ENCODE measurements at regions not wholly inside any gene's neighbourhood (a gene's known extent, or its start where the extent isn't known, plus 50 kb on each side); places are given as distances from the start of the nearest gene placed in this dataset.

DNA sequence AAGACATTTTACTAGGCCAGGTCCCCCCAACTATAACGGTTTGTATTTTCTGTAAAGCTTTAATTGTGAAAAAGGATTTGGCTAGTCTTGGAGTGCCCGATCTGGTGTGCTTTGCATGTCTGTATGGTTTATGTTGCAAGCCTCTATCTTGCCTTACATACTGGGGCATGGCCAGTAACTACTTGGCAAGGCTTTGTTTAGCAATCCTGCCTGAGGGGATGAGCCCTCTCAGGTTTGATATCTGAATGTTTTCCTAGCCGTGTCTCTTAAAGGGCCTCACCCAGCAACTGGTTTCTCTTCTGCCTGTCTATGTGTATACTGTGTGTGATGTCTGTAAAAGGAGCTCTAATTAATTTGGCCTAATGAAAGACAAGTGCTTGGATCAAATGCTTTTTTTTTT lies 61.3 kb upstream of the SPINK5 start:
- TF ChIP-seq SP7 (tag by site-specific recombination; IDR thresholded peaks at IDR 0.05) (no peak), ZNF292 (tag by site-specific recombination; IDR thresholded peaks at IDR 0.05; ENCODE audit: borderline replicate concordance, low read depth) (no peak), ZNF354C (tag by site-specific recombination; IDR thresholded peaks at IDR 0.05; ENCODE audit: borderline replicate concordance, low read depth) (no peak), ZNF707 (tag by site-specific recombination; IDR thresholded peaks at IDR 0.05) (no peak), ZNF510 (tag by site-specific recombination; IDR thresholded peaks at IDR 0.05; ENCODE audit: insufficient replicate concordance) (no peak), GLIS1 (tag by site-specific recombination; IDR thresholded peaks at IDR 0.05) (no peak), TRIM28 (IDR thresholded peaks at IDR 0.05; ENCODE audit: borderline replicate concordance, low read length) (no peak), HOXD13 (CRISPR knock-in tag; IDR thresholded peaks at IDR 0.05; ENCODE audit: borderline replicate concordance) (no peak), KLF16 (tag by site-specific recombination; IDR thresholded peaks at IDR 0.05) (no peak), YY1 (tag by site-specific recombination; IDR thresholded peaks at IDR 0.05) (no peak)
- TF ChIP-seq, protein P1, sequence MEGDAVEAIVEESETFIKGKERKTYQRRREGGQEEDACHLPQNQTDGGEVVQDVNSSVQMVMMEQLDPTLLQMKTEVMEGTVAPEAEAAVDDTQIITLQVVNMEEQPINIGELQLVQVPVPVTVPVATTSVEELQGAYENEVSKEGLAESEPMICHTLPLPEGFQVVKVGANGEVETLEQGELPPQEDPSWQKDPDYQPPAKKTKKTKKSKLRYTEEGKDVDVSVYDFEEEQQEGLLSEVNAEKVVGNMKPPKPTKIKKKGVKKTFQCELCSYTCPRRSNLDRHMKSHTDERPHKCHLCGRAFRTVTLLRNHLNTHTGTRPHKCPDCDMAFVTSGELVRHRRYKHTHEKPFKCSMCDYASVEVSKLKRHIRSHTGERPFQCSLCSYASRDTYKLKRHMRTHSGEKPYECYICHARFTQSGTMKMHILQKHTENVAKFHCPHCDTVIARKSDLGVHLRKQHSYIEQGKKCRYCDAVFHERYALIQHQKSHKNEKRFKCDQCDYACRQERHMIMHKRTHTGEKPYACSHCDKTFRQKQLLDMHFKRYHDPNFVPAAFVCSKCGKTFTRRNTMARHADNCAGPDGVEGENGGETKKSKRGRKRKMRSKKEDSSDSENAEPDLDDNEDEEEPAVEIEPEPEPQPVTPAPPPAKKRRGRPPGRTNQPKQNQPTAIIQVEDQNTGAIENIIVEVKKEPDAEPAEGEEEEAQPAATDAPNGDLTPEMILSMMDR (tag by site-specific recombination; IDR thresholded peaks at IDR 0.05) = no peak
- TF ChIP-seq, protein P2, sequence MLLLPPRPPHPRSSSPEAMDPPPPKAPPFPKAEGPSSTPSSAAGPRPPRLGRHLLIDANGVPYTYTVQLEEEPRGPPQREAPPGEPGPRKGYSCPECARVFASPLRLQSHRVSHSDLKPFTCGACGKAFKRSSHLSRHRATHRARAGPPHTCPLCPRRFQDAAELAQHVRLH (tag by site-specific recombination; IDR thresholded peaks at IDR 0.05) = no peak

Data from HEK293 (cell line).